ENCODE measurements at regions not wholly inside any gene's neighbourhood (a gene's known extent, or its start where the extent isn't known, plus 50 kb on each side); places are given as distances from the start of the nearest gene placed in this dataset.

DNA sequence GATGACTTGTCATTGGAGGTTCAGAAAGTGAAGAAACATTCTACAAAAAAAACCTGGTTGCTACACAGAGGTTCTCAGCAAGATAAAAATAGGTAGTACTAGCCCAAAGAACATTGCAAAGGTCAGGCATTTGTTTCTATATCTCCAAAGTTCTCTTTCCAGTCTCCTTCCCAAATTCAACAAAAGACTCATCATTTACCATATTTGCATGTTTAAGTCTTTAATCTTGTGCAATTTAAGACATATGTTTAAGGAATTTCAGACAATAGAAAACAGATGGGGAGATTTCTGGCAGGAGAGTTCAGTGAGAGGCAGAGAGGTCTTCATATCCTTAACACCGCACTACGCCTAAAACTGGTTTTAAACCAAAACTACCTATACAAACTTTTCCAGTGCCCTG lies 173.8 kb upstream of the THBS1 start (continued):
- TF ChIP-seq NRF1 (IDR thresholded peaks at IDR 0.05; ENCODE audit: low read depth, low read length) (no peak), CHD2 (IDR thresholded peaks at IDR 0.05; ENCODE audit: low read length) (no peak), CBX8 (IDR thresholded peaks at IDR 0.05; ENCODE audit: borderline replicate concordance, low read depth, low read length) (no peak)
